ENCODE measurements at regions not wholly inside any gene's neighbourhood (a gene's known extent, or its start where the extent isn't known, plus 50 kb on each side); places are given as distances from the start of the nearest gene placed in this dataset.

GRCh38 chr1:190633488-190633887 is 155.8 kb upstream of the BRINP3 start:
- no peak overlapping the region for H3K4me3 ChIP-seq (ENCODE audit: low read depth, low read length)
- DNase-seq (ENCODE audit: low read depth) = no peak
- no peak for TF ChIP-seq MYC (IDR thresholded peaks at IDR 0.05; ENCODE audit: low read depth, low read length)
- no peak for TF ChIP-seq MAX (IDR thresholded peaks at IDR 0.05; ENCODE audit: low read depth, low read length)
- TF ChIP-seq POLR2A (IDR thresholded peaks at IDR 0.05; ENCODE audit: extremely low read depth, insufficient read length) = no peak
- TF ChIP-seq CTCF (IDR thresholded peaks at IDR 0.05; ENCODE audit: low read depth, low read length) = no peak

GRCh38 chr1:190634134-190634533 is 156.5 kb upstream of the BRINP3 start:
- H3K4me3 ChIP-seq (ENCODE audit: low read depth, low read length) = no peak overlapping the region
- DNase-seq (ENCODE audit: low read depth) = no peak
- TF ChIP-seq POLR2A (IDR thresholded peaks at IDR 0.05; ENCODE audit: extremely low read depth, insufficient read length) (no peak), MAX (IDR thresholded peaks at IDR 0.05; ENCODE audit: low read depth, low read length) (no peak), CTCF (IDR thresholded peaks at IDR 0.05; ENCODE audit: low read depth, low read length) (no peak), MYC (IDR thresholded peaks at IDR 0.05; ENCODE audit: low read depth, low read length) (no peak)

GRCh38 chr1:190649553-190649952 is 171.9 kb upstream of the BRINP3 start:
- TF ChIP-seq MYC (IDR thresholded peaks at IDR 0.05; ENCODE audit: low read depth, low read length) (no peak), POLR2A (IDR thresholded peaks at IDR 0.05; ENCODE audit: extremely low read depth, insufficient read length) (no peak), CTCF (IDR thresholded peaks at IDR 0.05; ENCODE audit: low read depth, low read length) (no peak), MAX (IDR thresholded peaks at IDR 0.05; ENCODE audit: low read depth, low read length) (no peak)
- H3K4me3 ChIP-seq (ENCODE audit: low read depth, low read length) = no peak overlapping the region
- no peak for DNase-seq (ENCODE audit: low read depth)

GRCh38 chr1:190658907-190659306 is 181.2 kb upstream of the BRINP3 start:
- no peak for DNase-seq (ENCODE audit: low read depth)
- H3K4me3 ChIP-seq (ENCODE audit: low read depth, low read length) = no peak overlapping the region
- TF ChIP-seq MYC (IDR thresholded peaks at IDR 0.05; ENCODE audit: low read depth, low read length) (no peak), CTCF (IDR thresholded peaks at IDR 0.05; ENCODE audit: low read depth, low read length) (no peak), MAX (IDR thresholded peaks at IDR 0.05; ENCODE audit: low read depth, low read length) (no peak), POLR2A (IDR thresholded peaks at IDR 0.05; ENCODE audit: extremely low read depth, insufficient read length) (no peak)

- TF ChIP-seq POLR2A (IDR thresholded peaks at IDR 0.05; ENCODE audit: extremely low read depth, insufficient read length) (no peak), MAX (IDR thresholded peaks at IDR 0.05; ENCODE audit: low read depth, low read length) (no peak), MYC (IDR thresholded peaks at IDR 0.05; ENCODE audit: low read depth, low read length) (no peak), CTCF (IDR thresholded peaks at IDR 0.05; ENCODE audit: low read depth, low read length) (no peak)
- H3K4me3 ChIP-seq (ENCODE audit: low read depth, low read length) = no peak overlapping the region
- DNase-seq (ENCODE audit: low read depth) = no peak
Observed at GRCh38 chr1:190663962-190664361, 186.3 kb upstream of the BRINP3 start.

- no peak for TF ChIP-seq MAX (IDR thresholded peaks at IDR 0.05; ENCODE audit: low read depth, low read length)
- TF ChIP-seq POLR2A (IDR thresholded peaks at IDR 0.05; ENCODE audit: extremely low read depth, insufficient read length) = no peak
- TF ChIP-seq CTCF (IDR thresholded peaks at IDR 0.05; ENCODE audit: low read depth, low read length) = no peak
- H3K4me3 ChIP-seq (ENCODE audit: low read depth, low read length) = no peak overlapping the region
- no peak for DNase-seq (ENCODE audit: low read depth)
Observed at GRCh38 chr1:190665045-190665444, 187.4 kb upstream of the BRINP3 start.

Data from NB4 (cell line).